ENCODE measurements at regions not wholly inside any gene's neighbourhood (a gene's known extent, or its start where the extent isn't known, plus 50 kb on each side); places are given as distances from the start of the nearest gene placed in this dataset.

DNA sequence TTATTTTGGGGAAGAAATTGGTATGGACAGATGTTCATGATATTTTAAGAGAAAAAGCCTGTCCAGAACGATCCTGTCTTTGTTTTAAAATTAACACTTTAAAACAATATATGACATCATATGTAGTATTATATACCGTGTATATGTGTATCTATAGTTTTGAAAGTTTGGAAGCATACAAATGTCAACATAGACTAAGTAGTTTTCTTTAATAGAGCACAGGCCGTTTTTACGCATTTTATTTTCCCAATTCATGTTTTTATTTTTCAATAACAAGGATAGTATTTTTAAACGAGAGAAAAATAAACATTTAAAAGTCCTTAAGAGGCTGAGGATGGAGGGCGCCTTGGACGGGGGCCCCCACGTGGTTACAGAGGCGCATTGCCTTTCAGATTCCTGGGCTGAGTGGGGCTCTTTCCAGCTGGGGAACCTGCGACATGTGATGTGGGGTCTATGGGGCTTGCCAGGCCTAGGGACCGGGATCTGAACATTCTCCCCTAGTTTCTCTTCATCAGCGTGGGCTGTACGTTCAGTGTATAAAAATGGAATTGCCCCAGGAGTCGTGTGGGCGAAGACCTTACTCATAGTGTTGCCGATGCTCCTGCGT lies 127.8 kb upstream of the ZNF746 start:
- TF ChIP-seq MAFK (IDR thresholded peaks at IDR 0.05; ENCODE audit: low read depth, low read length) (no peak), POLR2A (IDR thresholded peaks at IDR 0.05; ENCODE audit: control extremely low read depth in 1 of 2, low read depth in 2 of 2, low read length in 2 of 2) (no peak), CBX5 (IDR thresholded peaks at IDR 0.05; ENCODE audit: low read depth, low read length) (no peak), SAP30 (IDR thresholded peaks at IDR 0.05; ENCODE audit: insufficient read depth, insufficient replicate concordance, low read length) (no peak), ZNF274 (IDR thresholded peaks at IDR 0.05; ENCODE audit: borderline replicate concordance, extremely low read depth, low read length) (no peak), JUND (IDR thresholded peaks at IDR 0.05; ENCODE audit: low read length) (no peak), CREB1 (IDR thresholded peaks at IDR 0.05) (no peak), BACH1 (IDR thresholded peaks at IDR 0.05; ENCODE audit: low read length) (no peak), KDM4A (IDR thresholded peaks at IDR 0.05; ENCODE audit: low read depth, low read length, severe bottlenecking) (no peak)
- TF ChIP-seq, protein P1, sequence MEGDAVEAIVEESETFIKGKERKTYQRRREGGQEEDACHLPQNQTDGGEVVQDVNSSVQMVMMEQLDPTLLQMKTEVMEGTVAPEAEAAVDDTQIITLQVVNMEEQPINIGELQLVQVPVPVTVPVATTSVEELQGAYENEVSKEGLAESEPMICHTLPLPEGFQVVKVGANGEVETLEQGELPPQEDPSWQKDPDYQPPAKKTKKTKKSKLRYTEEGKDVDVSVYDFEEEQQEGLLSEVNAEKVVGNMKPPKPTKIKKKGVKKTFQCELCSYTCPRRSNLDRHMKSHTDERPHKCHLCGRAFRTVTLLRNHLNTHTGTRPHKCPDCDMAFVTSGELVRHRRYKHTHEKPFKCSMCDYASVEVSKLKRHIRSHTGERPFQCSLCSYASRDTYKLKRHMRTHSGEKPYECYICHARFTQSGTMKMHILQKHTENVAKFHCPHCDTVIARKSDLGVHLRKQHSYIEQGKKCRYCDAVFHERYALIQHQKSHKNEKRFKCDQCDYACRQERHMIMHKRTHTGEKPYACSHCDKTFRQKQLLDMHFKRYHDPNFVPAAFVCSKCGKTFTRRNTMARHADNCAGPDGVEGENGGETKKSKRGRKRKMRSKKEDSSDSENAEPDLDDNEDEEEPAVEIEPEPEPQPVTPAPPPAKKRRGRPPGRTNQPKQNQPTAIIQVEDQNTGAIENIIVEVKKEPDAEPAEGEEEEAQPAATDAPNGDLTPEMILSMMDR (IDR thresholded peaks at IDR 0.05; ENCODE audit: control extremely low read depth in 1 of 3, insufficient read depth in 1 of 3, low read depth in 1 of 3, low read length in 3 of 3) = peak; percentile 58 to 74 (median 69)
- TF ChIP-seq, protein P2, sequence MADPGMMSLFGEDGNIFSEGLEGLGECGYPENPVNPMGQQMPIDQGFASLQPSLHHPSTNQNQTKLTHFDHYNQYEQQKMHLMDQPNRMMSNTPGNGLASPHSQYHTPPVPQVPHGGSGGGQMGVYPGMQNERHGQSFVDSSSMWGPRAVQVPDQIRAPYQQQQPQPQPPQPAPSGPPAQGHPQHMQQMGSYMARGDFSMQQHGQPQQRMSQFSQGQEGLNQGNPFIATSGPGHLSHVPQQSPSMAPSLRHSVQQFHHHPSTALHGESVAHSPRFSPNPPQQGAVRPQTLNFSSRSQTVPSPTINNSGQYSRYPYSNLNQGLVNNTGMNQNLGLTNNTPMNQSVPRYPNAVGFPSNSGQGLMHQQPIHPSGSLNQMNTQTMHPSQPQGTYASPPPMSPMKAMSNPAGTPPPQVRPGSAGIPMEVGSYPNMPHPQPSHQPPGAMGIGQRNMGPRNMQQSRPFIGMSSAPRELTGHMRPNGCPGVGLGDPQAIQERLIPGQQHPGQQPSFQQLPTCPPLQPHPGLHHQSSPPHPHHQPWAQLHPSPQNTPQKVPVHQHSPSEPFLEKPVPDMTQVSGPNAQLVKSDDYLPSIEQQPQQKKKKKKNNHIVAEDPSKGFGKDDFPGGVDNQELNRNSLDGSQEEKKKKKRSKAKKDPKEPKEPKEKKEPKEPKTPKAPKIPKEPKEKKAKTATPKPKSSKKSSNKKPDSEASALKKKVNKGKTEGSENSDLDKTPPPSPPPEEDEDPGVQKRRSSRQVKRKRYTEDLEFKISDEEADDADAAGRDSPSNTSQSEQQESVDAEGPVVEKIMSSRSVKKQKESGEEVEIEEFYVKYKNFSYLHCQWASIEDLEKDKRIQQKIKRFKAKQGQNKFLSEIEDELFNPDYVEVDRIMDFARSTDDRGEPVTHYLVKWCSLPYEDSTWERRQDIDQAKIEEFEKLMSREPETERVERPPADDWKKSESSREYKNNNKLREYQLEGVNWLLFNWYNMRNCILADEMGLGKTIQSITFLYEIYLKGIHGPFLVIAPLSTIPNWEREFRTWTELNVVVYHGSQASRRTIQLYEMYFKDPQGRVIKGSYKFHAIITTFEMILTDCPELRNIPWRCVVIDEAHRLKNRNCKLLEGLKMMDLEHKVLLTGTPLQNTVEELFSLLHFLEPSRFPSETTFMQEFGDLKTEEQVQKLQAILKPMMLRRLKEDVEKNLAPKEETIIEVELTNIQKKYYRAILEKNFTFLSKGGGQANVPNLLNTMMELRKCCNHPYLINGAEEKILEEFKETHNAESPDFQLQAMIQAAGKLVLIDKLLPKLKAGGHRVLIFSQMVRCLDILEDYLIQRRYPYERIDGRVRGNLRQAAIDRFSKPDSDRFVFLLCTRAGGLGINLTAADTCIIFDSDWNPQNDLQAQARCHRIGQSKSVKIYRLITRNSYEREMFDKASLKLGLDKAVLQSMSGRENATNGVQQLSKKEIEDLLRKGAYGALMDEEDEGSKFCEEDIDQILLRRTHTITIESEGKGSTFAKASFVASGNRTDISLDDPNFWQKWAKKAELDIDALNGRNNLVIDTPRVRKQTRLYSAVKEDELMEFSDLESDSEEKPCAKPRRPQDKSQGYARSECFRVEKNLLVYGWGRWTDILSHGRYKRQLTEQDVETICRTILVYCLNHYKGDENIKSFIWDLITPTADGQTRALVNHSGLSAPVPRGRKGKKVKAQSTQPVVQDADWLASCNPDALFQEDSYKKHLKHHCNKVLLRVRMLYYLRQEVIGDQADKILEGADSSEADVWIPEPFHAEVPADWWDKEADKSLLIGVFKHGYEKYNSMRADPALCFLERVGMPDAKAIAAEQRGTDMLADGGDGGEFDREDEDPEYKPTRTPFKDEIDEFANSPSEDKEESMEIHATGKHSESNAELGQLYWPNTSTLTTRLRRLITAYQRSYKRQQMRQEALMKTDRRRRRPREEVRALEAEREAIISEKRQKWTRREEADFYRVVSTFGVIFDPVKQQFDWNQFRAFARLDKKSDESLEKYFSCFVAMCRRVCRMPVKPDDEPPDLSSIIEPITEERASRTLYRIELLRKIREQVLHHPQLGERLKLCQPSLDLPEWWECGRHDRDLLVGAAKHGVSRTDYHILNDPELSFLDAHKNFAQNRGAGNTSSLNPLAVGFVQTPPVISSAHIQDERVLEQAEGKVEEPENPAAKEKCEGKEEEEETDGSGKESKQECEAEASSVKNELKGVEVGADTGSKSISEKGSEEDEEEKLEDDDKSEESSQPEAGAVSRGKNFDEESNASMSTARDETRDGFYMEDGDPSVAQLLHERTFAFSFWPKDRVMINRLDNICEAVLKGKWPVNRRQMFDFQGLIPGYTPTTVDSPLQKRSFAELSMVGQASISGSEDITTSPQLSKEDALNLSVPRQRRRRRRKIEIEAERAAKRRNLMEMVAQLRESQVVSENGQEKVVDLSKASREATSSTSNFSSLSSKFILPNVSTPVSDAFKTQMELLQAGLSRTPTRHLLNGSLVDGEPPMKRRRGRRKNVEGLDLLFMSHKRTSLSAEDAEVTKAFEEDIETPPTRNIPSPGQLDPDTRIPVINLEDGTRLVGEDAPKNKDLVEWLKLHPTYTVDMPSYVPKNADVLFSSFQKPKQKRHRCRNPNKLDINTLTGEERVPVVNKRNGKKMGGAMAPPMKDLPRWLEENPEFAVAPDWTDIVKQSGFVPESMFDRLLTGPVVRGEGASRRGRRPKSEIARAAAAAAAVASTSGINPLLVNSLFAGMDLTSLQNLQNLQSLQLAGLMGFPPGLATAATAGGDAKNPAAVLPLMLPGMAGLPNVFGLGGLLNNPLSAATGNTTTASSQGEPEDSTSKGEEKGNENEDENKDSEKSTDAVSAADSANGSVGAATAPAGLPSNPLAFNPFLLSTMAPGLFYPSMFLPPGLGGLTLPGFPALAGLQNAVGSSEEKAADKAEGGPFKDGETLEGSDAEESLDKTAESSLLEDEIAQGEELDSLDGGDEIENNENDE (IDR thresholded peaks at IDR 0.05; ENCODE audit: insufficient replicate concordance, low read length) = no peak

Data from H1 (cell line).